ENCODE measurements at regions not wholly inside any gene's neighbourhood (a gene's known extent, or its start where the extent isn't known, plus 50 kb on each side); places are given as distances from the start of the nearest gene placed in this dataset.

DNA sequence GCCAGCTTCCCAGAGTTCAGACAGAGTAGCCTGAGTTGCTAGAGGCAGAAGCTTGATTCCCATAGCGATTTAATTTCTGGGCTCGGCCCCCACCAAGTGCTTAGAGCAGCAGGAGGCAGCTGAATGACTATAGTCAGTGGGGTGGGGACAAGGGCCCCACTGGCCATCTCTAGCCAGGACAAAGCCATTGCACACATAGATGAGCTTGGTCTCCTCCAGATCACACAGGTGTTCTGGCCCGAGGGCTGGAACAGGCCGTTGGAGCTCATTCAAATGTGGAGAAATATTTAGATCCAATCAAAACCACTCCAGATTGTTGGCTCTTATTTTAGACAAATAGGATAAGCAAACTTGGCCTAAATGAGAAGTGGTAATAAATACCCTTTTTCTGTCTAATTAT lies 287.3 kb upstream of the NCKAP5 start:
- Histone ChIP-seq H3K9me3 (no peaks in the 10 kb centered on the region), H3K27ac (no peak overlapping the region), H3K27me3 (no peaks in the 10 kb centered on the region), H3K4me1 (no peaks in the 10 kb centered on the region), H3K4me3 (no peak overlapping the region), H3K36me3 (no peaks in the 10 kb centered on the region)
- 76 to 81% methylated on average over 4 of the region's 4 CpGs for WGBS, 2 donors
- intact Hi-C loops (cut with DNase I): no loop called here
- TF ChIP-seq POLR2AphosphoS5 (IDR thresholded peaks at IDR 0.05) (no peak), EP300 (IDR thresholded peaks at IDR 0.05) (no peak), CTCF (IDR thresholded peaks at IDR 0.05) (no peak), POLR2A (IDR thresholded peaks at IDR 0.05) (no peak)
- DNase-seq: no peak

DNA sequence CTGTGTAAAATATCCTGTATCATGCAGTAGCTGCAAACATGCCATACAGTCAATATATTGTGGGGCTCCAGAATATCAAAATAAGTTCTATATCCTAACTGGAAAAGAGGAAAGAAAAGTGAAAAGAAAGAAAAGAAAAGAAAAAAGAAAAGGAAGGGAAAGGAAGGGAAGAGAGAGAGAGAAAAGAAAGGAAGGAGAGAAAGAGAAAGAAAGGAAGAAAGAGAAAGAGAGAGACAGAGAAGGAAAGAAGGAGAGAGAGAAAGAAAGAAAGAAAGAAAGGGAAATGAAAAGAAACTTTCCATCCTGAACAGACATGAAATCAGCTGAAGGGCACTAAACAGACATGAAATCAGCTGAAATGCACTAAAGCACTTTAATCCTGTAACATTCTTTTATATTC lies 288.4 kb upstream of the NCKAP5 start:
- no peak for TF ChIP-seq CTCF (IDR thresholded peaks at IDR 0.05)
- no peak for TF ChIP-seq POLR2A (IDR thresholded peaks at IDR 0.05)
- TF ChIP-seq POLR2AphosphoS5 (IDR thresholded peaks at IDR 0.05): no peak
- no peak for TF ChIP-seq EP300 (IDR thresholded peaks at IDR 0.05)
- Histone ChIP-seq H3K27ac (no peak overlapping the region), H3K27me3 (no peaks in the 10 kb centered on the region), H3K9me3 (no peaks in the 10 kb centered on the region), H3K4me1 (no peaks in the 10 kb centered on the region), H3K4me3 (no peak overlapping the region), H3K36me3 (no peaks in the 10 kb centered on the region)
- intact Hi-C loops (cut with DNase I): no loop called here
- no peak for DNase-seq

GRCh38 chr2:133859578-133859977 lies 291.3 kb upstream of the NCKAP5 start:
- intact Hi-C loops (cut with DNase I): no loop called here
- no peak overlapping the region for H3K27ac ChIP-seq
- no peak for DNase-seq
- no peaks in the 10 kb centered on the region for H3K4me1 ChIP-seq
- H3K27me3 ChIP-seq: no peaks in the 10 kb centered on the region
- no peaks in the 10 kb centered on the region for H3K9me3 ChIP-seq
- no peaks in the 10 kb centered on the region for H3K36me3 ChIP-seq
- no peak overlapping the region for H3K4me3 ChIP-seq
- TF ChIP-seq EP300 (IDR thresholded peaks at IDR 0.05) (no peak), POLR2AphosphoS5 (IDR thresholded peaks at IDR 0.05) (no peak), CTCF (IDR thresholded peaks at IDR 0.05) (no peak), POLR2A (IDR thresholded peaks at IDR 0.05) (no peak)
- WGBS, 2 donors: 80 to 82% methylated on average over 6 of the region's 6 CpGs

DNA sequence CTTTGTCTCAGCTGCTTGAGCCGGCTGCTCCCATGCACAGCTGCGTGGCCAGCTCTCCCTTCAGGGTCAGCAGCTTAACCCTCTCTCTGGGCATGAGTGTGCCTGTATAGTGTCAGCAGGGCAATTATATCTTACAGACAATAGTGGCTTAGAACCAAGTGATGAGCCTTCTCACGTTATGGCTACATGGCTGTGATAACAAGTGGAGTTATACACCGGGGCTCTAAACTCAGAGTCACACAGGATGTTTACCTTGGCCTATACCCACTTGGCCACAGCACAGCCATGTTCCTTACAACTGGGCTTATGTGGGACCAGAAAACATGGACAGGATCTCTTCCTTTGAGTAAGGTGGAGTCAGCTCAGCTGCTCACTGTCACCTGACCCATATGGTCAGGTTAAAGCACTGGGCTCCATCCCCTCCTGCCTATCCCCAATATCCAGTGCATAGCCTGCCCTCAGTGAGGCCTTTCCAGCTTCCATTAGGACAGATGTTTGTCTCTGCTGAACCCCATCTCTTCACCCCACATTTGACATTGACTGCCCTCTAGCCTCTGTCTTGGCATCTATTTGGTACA lies 294.2 kb upstream of the NCKAP5 start:
- H3K9me3 ChIP-seq: no peaks in the 10 kb centered on the region
- no peak for DNase-seq
- WGBS, 2 donors: 47 to 64% methylated on average over 4 of the region's 4 CpGs
- no peak for TF ChIP-seq CTCF (IDR thresholded peaks at IDR 0.05)
- TF ChIP-seq POLR2A (IDR thresholded peaks at IDR 0.05): no peak
- no peak for TF ChIP-seq POLR2AphosphoS5 (IDR thresholded peaks at IDR 0.05)
- no peak for TF ChIP-seq EP300 (IDR thresholded peaks at IDR 0.05)
- H3K27ac ChIP-seq: no peak overlapping the region
- no peaks in the 10 kb centered on the region for H3K4me1 ChIP-seq
- H3K36me3 ChIP-seq: no peaks in the 10 kb centered on the region
- no peak overlapping the region for H3K4me3 ChIP-seq
- H3K27me3 ChIP-seq: no peaks in the 10 kb centered on the region
- intact Hi-C loops (cut with DNase I): no loop called here

GRCh38 chr2:133863106-133863800 lies 295.0 kb upstream of the NCKAP5 start:
- intact Hi-C loops (cut with DNase I): no loop called here
- no peaks in the 10 kb centered on the region for H3K27me3 ChIP-seq
- DNase-seq: no peak
- no peak overlapping the region for H3K4me3 ChIP-seq
- H3K4me1 ChIP-seq: no peaks in the 10 kb centered on the region
- H3K36me3 ChIP-seq: no peaks in the 10 kb centered on the region
- TF ChIP-seq CTCF (IDR thresholded peaks at IDR 0.05) (no peak), EP300 (IDR thresholded peaks at IDR 0.05) (no peak), POLR2A (IDR thresholded peaks at IDR 0.05) (no peak), POLR2AphosphoS5 (IDR thresholded peaks at IDR 0.05) (no peak)
- WGBS, 2 donors: 89 to 90% methylated on average over 8 of the region's 8 CpGs
- H3K9me3 ChIP-seq: no peaks in the 10 kb centered on the region
- H3K27ac ChIP-seq: no peak overlapping the region
